B cell (primary cell): ENCODE measurements at regions not wholly inside any gene's neighbourhood (a gene's known extent, or its start where the extent isn't known, plus 50 kb on each side); places are given as distances from the start of the nearest gene placed in this dataset.

Source experiments
- ATAC-seq: fragments of 200-7000 bp; cut with Tn5 transposase; one replicate; pipeline ENCODE4 v1.10.0; 2021; ENCODE audit warnings: low read depth, mild to moderate bottlenecking, moderate number of reproducible peaks, moderate library complexity
- CTCF ChIA-PET: fragments of 350-600 bp; sonication (Branson Sonifier 250); formaldehyde crosslinking; loops from one replicate; lab custom pipeline; 2021; ENCODE audit warnings: antibody characterized with exemption, inconsistent platforms; lab: Charles Lee
- POLR2A ChIA-PET: fragments of 350-600 bp; sonication (Branson Sonifier 250); formaldehyde crosslinking; loops from one replicate; lab custom pipeline; 2021; ENCODE audit warnings: antibody characterized with exemption; lab: Charles Lee
- DNase-seq: peaks from one replicate; pipeline ENCODE4 v3.0.0; 2013
- H2AFZ ChIP-seq: 2 replicates; pipeline ENCODE4 v1.6.1; 2012; ENCODE audit warnings: mild to moderate bottlenecking, low read depth, low read length; ENCODE audit not compliant: insufficient read depth, poor library complexity, severe bottlenecking
- H3K27ac ChIP-seq, 2 donors: 1 replicate in 1 of 2; 2 replicates in 1 of 2; pipeline ENCODE4 v1.5.1; 2012 to 2013; ENCODE audit warnings: low read length in 2 of 2, mild to moderate bottlenecking in 2 of 2, moderate library complexity in 1 of 2
- H3K27me3 ChIP-seq, 4 experiments: fragments of 200-600 bp in 1 of 4; sonication (generic) in 1 of 4; replicated peaks in 1 of 4; 1 replicate in 2 of 4; 2 replicates in 2 of 4; pipeline versions ENCODE4 v1.6.1 to v1.7.0; 2013 to 2016; ENCODE audit warnings: low read length in 3 of 4, mild to moderate bottlenecking in 2 of 4, mixed read lengths in 1 of 4, moderate library complexity in 1 of 4; ENCODE audit not compliant: insufficient read depth in 4 of 4, control insufficient read depth in 3 of 4; ENCODE audit errors: control extremely low read depth in 1 of 4
- H3K36me3 ChIP-seq, 2 experiments: replicated peaks in 1 of 2; 1 replicate in 1 of 2; 2 replicates in 1 of 2; pipeline versions ENCODE4 v1.6.1 to v1.7.1; 2013; ENCODE audit warnings: low read length in 1 of 2; ENCODE audit not compliant: insufficient read depth in 2 of 2, control insufficient read depth in 1 of 2; ENCODE audit errors: control extremely low read depth in 1 of 2, extremely low read depth in 1 of 2
- H3K4me1 ChIP-seq, 2 donors: fragments of 200-600 bp in 1 of 2; sonication (generic) in 1 of 2; 1 replicate in 1 of 2; 2 replicates in 1 of 2; pipeline versions ENCODE4 v1.5.1 to v1.6.1; 2013 to 2017; ENCODE audit warnings: low read length in 2 of 2; ENCODE audit not compliant: control insufficient read depth in 2 of 2, insufficient read depth in 2 of 2
- H3K4me2 ChIP-seq: replicated peaks from 2 replicates; pipeline ENCODE3; 2012; ENCODE audit warnings: mild to moderate bottlenecking, low read depth, low read length; ENCODE audit not compliant: poor library complexity, severe bottlenecking
- H3K4me3 ChIP-seq, 5 experiments: fragments of 200-600 bp in 1 of 5; sonication (generic) in 1 of 5; 1 replicate in 3 of 5; 2 replicates in 2 of 5; pipeline versions ENCODE4 v1.5.1 to v1.7.0; 2011 to 2016; ENCODE audit warnings: low read length in 4 of 5, mild to moderate bottlenecking in 4 of 5, low read depth in 2 of 5, control low read depth in 1 of 5, moderate library complexity in 1 of 5; ENCODE audit not compliant: insufficient read depth in 1 of 5; ENCODE audit errors: control extremely low read depth in 1 of 5, extremely low read depth in 1 of 5
- H3K79me2 ChIP-seq: fragments of 200-600 bp; sonication (generic); one replicate; pipeline ENCODE4 v1.6.0; 2016; ENCODE audit warnings: low read length; ENCODE audit not compliant: control insufficient read depth, insufficient read depth
- H3K9ac ChIP-seq: fragments of 200-600 bp; sonication (generic); 2 replicates; pipeline ENCODE4 v1.6.1; 2017; ENCODE audit warnings: mild to moderate bottlenecking, low read length, moderate library complexity
- H3K9me3 ChIP-seq, 3 donors: one replicate each; pipeline versions ENCODE4 v1.6.1 to v1.7.1; 2013; ENCODE audit warnings: low read length in 2 of 3; ENCODE audit not compliant: control insufficient read depth in 2 of 3, insufficient read depth in 1 of 3; ENCODE audit errors: control extremely low read depth in 1 of 3
- H4K20me1 ChIP-seq: 2 replicates; pipeline ENCODE4 v1.6.0; 2012; ENCODE audit warnings: mild to moderate bottlenecking, low read length; ENCODE audit not compliant: insufficient read depth, control insufficient read depth, poor library complexity, severe bottlenecking
- H3K27ac Mint-ChIP-seq: one replicate; pipeline ENCODE4 v1.8.0; 2021; ENCODE audit warnings: mixed read lengths
- H3K27me3 Mint-ChIP-seq: one replicate; pipeline ENCODE4 v1.8.0; 2021; ENCODE audit warnings: mixed read lengths
- H3K4me1 Mint-ChIP-seq: one replicate; pipeline ENCODE4 v1.8.0; 2021; ENCODE audit warnings: mixed read lengths
- H3K4me3 Mint-ChIP-seq: one replicate; pipeline ENCODE4 v1.8.0; 2021; ENCODE audit warnings: mixed read lengths
- H3K9me3 Mint-ChIP-seq: one replicate; pipeline ENCODE4 v1.8.0; 2022; ENCODE audit warnings: mixed read lengths; ENCODE audit not compliant: insufficient read depth
- CTCF ChIP-seq: fragments of 200-600 bp; IDR thresholded peaks from one replicate; pipeline ENCODE4 v1.8.0; 2022; ENCODE audit warnings: antibody characterized with exemption, mild to moderate bottlenecking
- EZH2 ChIP-seq: IDR thresholded peaks from 2 replicates; pipeline ENCODE4 v1.6.1; 2012; ENCODE audit warnings: borderline replicate concordance, low read depth, mild to moderate bottlenecking, moderate library complexity, low read length; ENCODE audit not compliant: insufficient read depth, poor library complexity, severe bottlenecking
- WGBS: methylation state at CpG from one replicate; pipeline ENCODE4 v1.1.5; 2013; ENCODE audit warnings: missing lambda C conversion rate; ENCODE audit not compliant: insufficient coverage; 5-methylcytosine and 5-hydroxymethylcytosine counted together
- intact Hi-C: fragments of 100-400 bp; cut with micrococcal nuclease; formaldehyde crosslinking; loops from one replicate; pipeline ENCODE4 v1.10.0; 2022

DNA sequence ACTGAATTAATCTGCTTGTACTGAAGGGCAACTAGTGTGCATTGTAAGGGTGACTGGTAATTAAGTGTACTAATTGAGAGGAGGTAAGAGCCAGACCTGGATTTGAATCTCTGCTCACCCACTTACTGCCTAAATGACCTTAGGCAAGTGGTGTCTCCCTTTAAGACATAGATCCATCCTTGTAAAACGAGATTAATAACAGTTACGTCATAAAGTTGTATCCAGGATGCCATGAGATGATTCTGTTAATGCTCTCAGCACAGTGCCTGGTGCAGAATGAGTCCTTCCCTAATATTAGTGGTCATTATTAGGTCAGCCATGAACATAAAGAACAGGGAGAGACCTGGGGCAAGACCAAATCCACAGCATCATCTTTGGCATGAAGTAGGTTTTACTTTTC is 470.1 kb downstream of the MAFB start:
- Histone ChIP-seq H3K36me3 (no peaks in the 10 kb centered on the region), H3K4me1 (no peaks in the 10 kb centered on the region), H4K20me1 (no peaks in the 10 kb centered on the region), H3K4me2 (no peak overlapping the region), H3K4me3 (no peak overlapping the region), H3K27me3 (no peaks in the 10 kb centered on the region), H3K27ac (no peak overlapping the region), H2AFZ (no peak overlapping the region), H3K9ac (no peak overlapping the region), H3K79me2 (no peaks in the 10 kb centered on the region), H3K9me3 (no peaks in the 10 kb centered on the region)
- no peak for ATAC-seq
- WGBS = 86% methylated on average over 1 of the region's 2 CpGs
- ChIA-PET POLR2A (no interaction called here), CTCF (no interaction called here)
- no peak overlapping the region for H3K4me3 Mint-ChIP-seq
- no peaks in the 10 kb centered on the region for H3K9me3 Mint-ChIP-seq
- H3K27me3 Mint-ChIP-seq = peaks cover 4% of the 10 kb centered on the region
- H3K27ac Mint-ChIP-seq = no peak overlapping the region
- no peak for DNase-seq
- TF ChIP-seq EZH2 (no peak), CTCF (no peak)
- intact Hi-C loops = no loop called here
- H3K4me1 Mint-ChIP-seq = no peaks in the 10 kb centered on the region

GRCh38 chr20:40218316-40218969 is 470.6 kb downstream of the MAFB start:
- Histone ChIP-seq H3K9me3 (no peaks in the 10 kb centered on the region), H3K4me1 (no peaks in the 10 kb centered on the region), H4K20me1 (no peaks in the 10 kb centered on the region), H3K36me3 (no peaks in the 10 kb centered on the region), H3K4me2 (no peak overlapping the region), H3K79me2 (no peaks in the 10 kb centered on the region), H3K4me3 (no peak overlapping the region), H3K27me3 (no peaks in the 10 kb centered on the region), H2AFZ (no peak overlapping the region), H3K9ac (no peak overlapping the region), H3K27ac (no peak overlapping the region)
- no peak overlapping the region for H3K4me3 Mint-ChIP-seq
- DNase-seq (no peak), ATAC-seq (no peak)
- H3K27ac Mint-ChIP-seq = no peak overlapping the region
- ChIA-PET CTCF (no interaction called here), POLR2A (no interaction called here)
- TF ChIP-seq CTCF (no peak), EZH2 (no peak)
- no peaks in the 10 kb centered on the region for H3K4me1 Mint-ChIP-seq
- peaks cover 3% of the 10 kb centered on the region for H3K27me3 Mint-ChIP-seq
- WGBS = 91% methylated on average over 5 of the region's 7 CpGs
- H3K9me3 Mint-ChIP-seq = no peaks in the 10 kb centered on the region
- intact Hi-C loops = no loop called here
